ENCODE measurements at regions not wholly inside any gene's neighbourhood (a gene's known extent, or its start where the extent isn't known, plus 50 kb on each side); places are given as distances from the start of the nearest gene placed in this dataset.

DNA sequence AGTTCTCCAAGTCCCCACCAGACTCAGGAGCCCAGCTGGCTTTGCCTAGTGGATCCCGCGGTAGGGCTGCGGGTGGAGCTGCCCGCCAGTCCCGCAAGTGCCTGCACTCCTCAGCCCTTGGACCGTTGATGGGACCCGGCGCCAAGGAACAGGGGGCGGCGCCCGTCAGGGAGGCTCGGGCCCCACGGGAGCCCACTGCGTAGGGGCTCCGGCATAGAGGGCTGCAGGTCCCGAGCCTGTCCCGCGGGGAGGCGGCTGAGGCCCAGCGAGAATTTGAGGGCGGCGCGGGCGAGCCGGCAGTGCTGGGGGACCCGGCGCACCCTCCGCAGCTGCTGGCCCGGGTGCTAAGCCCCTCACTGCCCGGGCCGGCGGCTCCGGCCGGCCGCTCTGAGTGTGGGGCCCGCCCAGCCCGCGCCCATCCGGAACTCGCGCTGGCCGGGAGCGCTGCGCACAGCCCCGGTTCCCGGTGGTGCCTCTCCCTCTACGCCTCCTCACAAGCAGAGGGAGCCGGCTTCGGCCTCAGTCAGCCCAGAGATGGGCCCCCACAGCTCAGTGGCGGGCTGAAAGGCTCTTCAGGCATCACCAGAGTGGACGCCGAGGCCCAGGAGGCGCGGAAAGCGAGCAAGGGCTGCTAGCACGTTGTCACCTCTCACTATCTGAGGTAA, 452.4 kb upstream of the LRFN5 start:
- H3K9me3 Mint-ChIP-seq, result peaks cover 9% of the 10 kb centered on the region
- peaks cover 16% of the 10 kb centered on the region for H3K36me3 Mint-ChIP-seq (ENCODE audit: low read depth)
- no peaks in the 10 kb centered on the region for H3K4me1 Mint-ChIP-seq
- no peaks in the 10 kb centered on the region for H3K27me3 ChIP-seq (ENCODE audit: control insufficient read depth, insufficient read depth, low read length, poor library complexity, severe bottlenecking)
- H3K4me1 ChIP-seq (ENCODE audit: control insufficient read depth, insufficient read depth, low read length), result no peaks in the 10 kb centered on the region
- H3K4me3 ChIP-seq (ENCODE audit: low read length), result no peak overlapping the region
- TF ChIP-seq, protein P1, sequence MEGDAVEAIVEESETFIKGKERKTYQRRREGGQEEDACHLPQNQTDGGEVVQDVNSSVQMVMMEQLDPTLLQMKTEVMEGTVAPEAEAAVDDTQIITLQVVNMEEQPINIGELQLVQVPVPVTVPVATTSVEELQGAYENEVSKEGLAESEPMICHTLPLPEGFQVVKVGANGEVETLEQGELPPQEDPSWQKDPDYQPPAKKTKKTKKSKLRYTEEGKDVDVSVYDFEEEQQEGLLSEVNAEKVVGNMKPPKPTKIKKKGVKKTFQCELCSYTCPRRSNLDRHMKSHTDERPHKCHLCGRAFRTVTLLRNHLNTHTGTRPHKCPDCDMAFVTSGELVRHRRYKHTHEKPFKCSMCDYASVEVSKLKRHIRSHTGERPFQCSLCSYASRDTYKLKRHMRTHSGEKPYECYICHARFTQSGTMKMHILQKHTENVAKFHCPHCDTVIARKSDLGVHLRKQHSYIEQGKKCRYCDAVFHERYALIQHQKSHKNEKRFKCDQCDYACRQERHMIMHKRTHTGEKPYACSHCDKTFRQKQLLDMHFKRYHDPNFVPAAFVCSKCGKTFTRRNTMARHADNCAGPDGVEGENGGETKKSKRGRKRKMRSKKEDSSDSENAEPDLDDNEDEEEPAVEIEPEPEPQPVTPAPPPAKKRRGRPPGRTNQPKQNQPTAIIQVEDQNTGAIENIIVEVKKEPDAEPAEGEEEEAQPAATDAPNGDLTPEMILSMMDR (conservative IDR thresholded peaks at IDR 0.05), result no peak
- peak; percentile 35 for DNase-seq
- H3K27me3 Mint-ChIP-seq (ENCODE audit: insufficient read depth), result no peaks in the 10 kb centered on the region
- H3K4me3 Mint-ChIP-seq, result no peak overlapping the region
- no peak overlapping the region for H3K27ac ChIP-seq (ENCODE audit: low read depth, low read length)
- H3K27ac Mint-ChIP-seq, result no peak overlapping the region
- no peaks in the 10 kb centered on the region for H3K9me3 ChIP-seq (ENCODE audit: control insufficient read depth, low read length)
- WGBS, 2 experiments (ENCODE audit: insufficient coverage in 1 of 2, insufficient read length in 1 of 2), result 95 to 98% methylated on average over 10 to 56 of the region's 56 CpGs
- no peaks in the 10 kb centered on the region for H3K36me3 ChIP-seq (ENCODE audit: control insufficient read depth, insufficient read depth, low read length)
- H3K9ac ChIP-seq (ENCODE audit: extremely low read depth, low read length, poor library complexity, severe bottlenecking), result no peak overlapping the region

- H3K36me3 Mint-ChIP-seq (ENCODE audit: low read depth), result peaks cover 1% of the 10 kb centered on the region
- no peak overlapping the region for H3K4me3 ChIP-seq (ENCODE audit: low read length)
- H3K9me3 Mint-ChIP-seq, result no peaks in the 10 kb centered on the region
- DNase-seq, result no peak
- no peaks in the 10 kb centered on the region for H3K27me3 ChIP-seq (ENCODE audit: control insufficient read depth, insufficient read depth, low read length, poor library complexity, severe bottlenecking)
- H3K4me3 Mint-ChIP-seq, result no peak overlapping the region
- WGBS, 2 experiments (ENCODE audit: insufficient coverage in 1 of 2, insufficient read length in 1 of 2), result 92 to 100% methylated on average over 2 of the region's 2 CpGs
- no peak overlapping the region for H3K27ac ChIP-seq (ENCODE audit: low read depth, low read length)
- H3K9me3 ChIP-seq (ENCODE audit: control insufficient read depth, low read length), result no peaks in the 10 kb centered on the region
- no peaks in the 10 kb centered on the region for H3K27me3 Mint-ChIP-seq (ENCODE audit: insufficient read depth)
- no peak overlapping the region for H3K9ac ChIP-seq (ENCODE audit: extremely low read depth, low read length, poor library complexity, severe bottlenecking)
- H3K36me3 ChIP-seq (ENCODE audit: control insufficient read depth, insufficient read depth, low read length), result no peaks in the 10 kb centered on the region
- no peaks in the 10 kb centered on the region for H3K4me1 Mint-ChIP-seq
- H3K4me1 ChIP-seq (ENCODE audit: control insufficient read depth, insufficient read depth, low read length), result no peaks in the 10 kb centered on the region
- no peak overlapping the region for H3K27ac Mint-ChIP-seq
- TF ChIP-seq, protein P1 (conservative IDR thresholded peaks at IDR 0.05), result no peak
Observed at GRCh38 chr14:41146391-41146790, 460.3 kb upstream of the LRFN5 start.

DNA sequence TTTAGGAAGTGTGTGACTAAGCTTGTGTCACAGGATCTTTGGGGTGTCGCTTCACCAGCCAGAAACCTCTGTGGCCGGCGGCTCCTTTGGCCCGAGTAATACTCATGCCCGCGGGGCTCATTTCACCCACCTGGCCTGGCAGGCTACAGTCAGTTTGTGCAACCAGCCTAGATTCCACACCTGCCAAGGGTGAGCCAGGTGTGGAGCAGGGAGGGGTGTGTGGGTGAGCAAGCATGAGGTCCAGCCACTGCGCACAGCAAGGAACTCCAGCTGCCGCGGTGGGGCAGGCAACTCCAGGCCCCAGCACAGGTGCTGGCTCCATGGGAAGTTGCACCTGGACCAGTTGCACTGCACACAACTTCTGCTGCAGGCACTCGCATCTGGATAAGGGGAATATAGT, 462.3 kb upstream of the LRFN5 start:
- Mint-ChIP-seq H3K9me3 (no peaks in the 10 kb centered on the region), H3K4me1 (no peaks in the 10 kb centered on the region), H3K36me3 (ENCODE audit: low read depth) (no peaks in the 10 kb centered on the region), H3K27ac (no peak overlapping the region), H3K27me3 (ENCODE audit: insufficient read depth) (no peaks in the 10 kb centered on the region), H3K4me3 (no peak overlapping the region)
- TF ChIP-seq, protein P1 (conservative IDR thresholded peaks at IDR 0.05), result no peak
- Histone ChIP-seq H3K9ac (ENCODE audit: extremely low read depth, low read length, poor library complexity, severe bottlenecking) (no peak overlapping the region), H3K36me3 (ENCODE audit: control insufficient read depth, insufficient read depth, low read length) (no peaks in the 10 kb centered on the region), H3K9me3 (ENCODE audit: control insufficient read depth, low read length) (no peaks in the 10 kb centered on the region), H3K27me3 (ENCODE audit: control insufficient read depth, insufficient read depth, low read length, poor library complexity, severe bottlenecking) (no peaks in the 10 kb centered on the region), H3K27ac (ENCODE audit: low read depth, low read length) (no peak overlapping the region), H3K4me3 (ENCODE audit: low read length) (no peak overlapping the region), H3K4me1 (ENCODE audit: control insufficient read depth, insufficient read depth, low read length) (no peaks in the 10 kb centered on the region)
- no peak for DNase-seq
- 93 to 98% methylated on average over 8 to 10 of the region's 10 CpGs for WGBS, 2 experiments (ENCODE audit: insufficient coverage in 1 of 2, insufficient read length in 1 of 2)
